Trophoblast cell (in vitro differentiated cells and primary cell): ENCODE measurements at regions not wholly inside any gene's neighbourhood (a gene's known extent, or its start where the extent isn't known, plus 50 kb on each side); places are given as distances from the start of the nearest gene placed in this dataset.
A peak's percentile ranks its signal among the peaks of the same experiment; 100 is the strongest.

Experiments used
- DNase-seq, 2 donors: peaks; one replicate each; pipeline ENCODE4 v3.0.0-alpha.2; 2016
- H2AFZ ChIP-seq: 2 replicates; pipeline ENCODE4 v1.6.1; 2013; ENCODE audit warnings: low read length, moderate library complexity, mild to moderate bottlenecking; ENCODE audit not compliant: insufficient read depth, poor library complexity
- H2AK5ac ChIP-seq: 2 replicates; pipeline ENCODE4 v1.6.1; 2013; ENCODE audit warnings: mild to moderate bottlenecking, low read length
- H2BK120ac ChIP-seq: 2 replicates; pipeline ENCODE4 v1.6.1; 2013; ENCODE audit warnings: low read length, mild to moderate bottlenecking, moderate library complexity; ENCODE audit not compliant: insufficient read depth, poor library complexity
- H2BK12ac ChIP-seq: 2 replicates; pipeline ENCODE4 v1.6.1; 2013; ENCODE audit warnings: mild to moderate bottlenecking, low read length, moderate library complexity
- H2BK5ac ChIP-seq: 2 replicates; pipeline ENCODE4 v1.6.1; 2013; ENCODE audit warnings: low read length, low read depth, moderate library complexity, mild to moderate bottlenecking; ENCODE audit not compliant: poor library complexity
- H3K14ac ChIP-seq: 2 replicates; pipeline ENCODE4 v1.6.1; 2013; ENCODE audit warnings: mild to moderate bottlenecking, low read length
- H3K18ac ChIP-seq: 2 replicates; pipeline ENCODE4 v1.6.1; 2013; ENCODE audit warnings: mild to moderate bottlenecking, low read length
- H3K23ac ChIP-seq: 2 replicates; pipeline ENCODE4 v1.6.1; 2013; ENCODE audit warnings: low read length
- H3K27ac ChIP-seq: 2 replicates; pipeline ENCODE4 v1.5.1; 2013; ENCODE audit warnings: low read depth, mild to moderate bottlenecking, inconsistent platforms, low read length, moderate library complexity
- H3K27me3 ChIP-seq: 2 replicates; pipeline ENCODE4 v1.6.1; 2013; ENCODE audit warnings: inconsistent platforms, mild to moderate bottlenecking, low read length, moderate library complexity; ENCODE audit not compliant: insufficient read depth
- H3K36me3 ChIP-seq, 2 experiments: 1 replicate in 1 of 2; 2 replicates in 1 of 2; pipeline ENCODE4 v1.6.1; 2013; ENCODE audit warnings: low read length in 2 of 2, mild to moderate bottlenecking in 2 of 2, moderate library complexity in 1 of 2; ENCODE audit not compliant: insufficient read depth in 2 of 2, control insufficient read depth in 1 of 2
- H3K4ac ChIP-seq: 2 replicates; pipeline ENCODE4 v1.6.1; 2013; ENCODE audit warnings: low read depth, mild to moderate bottlenecking, low read length, moderate library complexity
- H3K4me1 ChIP-seq, 2 experiments: 1 replicate in 1 of 2; 2 replicates in 1 of 2; pipeline ENCODE4 v1.6.1; 2013; ENCODE audit warnings: low read length in 2 of 2, mild to moderate bottlenecking in 2 of 2, moderate library complexity in 1 of 2; ENCODE audit not compliant: insufficient read depth in 2 of 2, control insufficient read depth in 1 of 2
- H3K4me2 ChIP-seq: 2 replicates; pipeline ENCODE4 v1.6.1; 2013; ENCODE audit warnings: inconsistent platforms, mild to moderate bottlenecking, low read length, moderate library complexity
- H3K4me3 ChIP-seq: 2 replicates; pipeline ENCODE4 v1.5.1; 2013; ENCODE audit warnings: mild to moderate bottlenecking, low read depth, low read length, inconsistent platforms
- H3K79me1 ChIP-seq: one replicate; pipeline ENCODE4 v1.6.1; 2013; ENCODE audit warnings: low read length
- H3K79me2 ChIP-seq: 2 replicates; pipeline ENCODE4 v1.6.1; 2013; ENCODE audit warnings: low read length, mild to moderate bottlenecking; ENCODE audit not compliant: control insufficient read depth, insufficient read depth, poor library complexity
- H3K9ac ChIP-seq: 2 replicates; pipeline ENCODE4 v1.6.1; 2013; ENCODE audit warnings: mild to moderate bottlenecking, low read length
- H3K9me3 ChIP-seq: 2 replicates; pipeline ENCODE4 v1.6.1; 2013; ENCODE audit warnings: low read depth, mild to moderate bottlenecking, control low read depth, inconsistent platforms, low read length; ENCODE audit not compliant: insufficient read depth
- H4K12ac ChIP-seq: 2 replicates; pipeline ENCODE4 v1.6.1; 2013; ENCODE audit warnings: low read depth, mild to moderate bottlenecking, low read length, moderate library complexity
- H4K8ac ChIP-seq: 2 replicates; pipeline ENCODE4 v1.6.1; 2013; ENCODE audit warnings: low read depth, mild to moderate bottlenecking, low read length, moderate library complexity
- H4K91ac ChIP-seq: one replicate; pipeline ENCODE4 v1.6.1; 2013; ENCODE audit warnings: low read depth, mild to moderate bottlenecking, low read length, moderate library complexity
- WGBS: extraction: QIAGEN DNeasy Blood & Tissue Kit; methylation state at CpG from one replicate; pipeline ENCODE4 v1.1.7; 2013; ENCODE audit warnings: missing lambda C conversion rate; ENCODE audit not compliant: insufficient read length, insufficient coverage; ENCODE audit errors: extremely low coverage; 5-methylcytosine and 5-hydroxymethylcytosine counted together

DNA sequence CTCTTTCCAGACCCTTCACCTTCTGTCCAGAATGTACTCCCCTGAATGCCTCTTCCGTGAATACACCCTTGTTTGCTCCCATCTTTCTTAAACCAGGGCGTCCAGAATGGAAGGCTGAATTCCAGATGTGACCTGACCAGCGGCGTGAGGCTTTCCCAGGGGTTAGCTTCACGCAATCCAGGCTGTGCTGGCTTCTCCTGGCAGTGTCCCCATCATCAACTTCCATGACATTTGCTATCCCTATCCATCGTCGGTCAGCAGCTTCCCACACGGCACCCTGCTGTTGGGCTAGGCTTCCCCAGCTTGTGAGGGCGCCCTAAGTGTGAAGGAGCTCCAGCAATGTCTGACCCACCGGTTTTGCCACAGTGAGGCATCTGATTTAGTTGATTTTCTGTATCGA lies 339.8 kb upstream of the TNRC6C start:
- Histone ChIP-seq H3K4me3 (no peak overlapping the region), H2BK12ac (no peak overlapping the region)

DNA sequence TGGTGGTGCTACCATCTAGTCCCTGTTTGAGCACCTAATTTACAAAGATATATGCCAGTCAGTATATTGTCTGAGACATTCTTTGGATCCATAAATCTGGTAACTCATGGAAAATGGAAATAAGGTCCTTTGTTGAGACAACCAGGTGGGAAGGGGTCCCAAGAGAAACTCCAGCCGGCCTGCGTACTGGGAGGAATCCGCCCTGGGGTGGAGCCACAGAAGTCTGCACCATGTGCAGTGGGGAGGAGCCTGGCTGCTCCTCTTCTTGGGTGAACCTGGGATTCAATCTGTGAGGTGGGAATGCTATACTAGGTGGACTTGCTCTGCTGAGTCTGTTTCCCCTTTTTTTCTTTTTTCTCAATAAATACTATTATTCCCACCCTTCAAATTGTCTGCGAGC lies 339.2 kb upstream of the TNRC6C start:
- Histone ChIP-seq H3K27me3 (no peaks in the 10 kb centered on the region), H3K14ac (no peak overlapping the region), H2AFZ (no peak overlapping the region), H3K9ac (no peak overlapping the region), H3K4ac (no peak overlapping the region), H4K91ac (no peak overlapping the region), H3K18ac (no peak overlapping the region), H2BK120ac (no peak overlapping the region), H3K27ac (no peak overlapping the region), H2BK5ac (no peak overlapping the region), H3K9me3 (peaks cover 4% of the 10 kb centered on the region), H2BK12ac (no peak overlapping the region), H2AK5ac (no peak overlapping the region), H3K4me1 (no peaks in the 10 kb centered on the region), H3K4me2 (no peak overlapping the region), H3K79me2 (no peaks in the 10 kb centered on the region), H3K36me3 (no peaks in the 10 kb centered on the region), H4K8ac (no peak overlapping the region), H3K79me1 (no peaks in the 10 kb centered on the region), H3K4me3 (no peak overlapping the region), H3K23ac (no peak overlapping the region), H4K12ac (no peak overlapping the region)
- WGBS: no CpG with 5 or more reads among the region's 4 CpGs
- DNase-seq: no peak

More for the DNA sequence above, 339.8 kb upstream of the TNRC6C start:
- no peaks in the 10 kb centered on the region for H3K79me1 ChIP-seq
- no peak overlapping the region for H3K23ac ChIP-seq
- H2AK5ac ChIP-seq: no peak overlapping the region
- no peak overlapping the region for H4K91ac ChIP-seq
- WGBS: no CpG with 5 or more reads among the region's 11 CpGs
- DNase-seq: no peak
- no peak overlapping the region for H3K4ac ChIP-seq
- H3K27ac ChIP-seq: no peak overlapping the region
- H3K4me1 ChIP-seq: no peaks in the 10 kb centered on the region
- H3K36me3 ChIP-seq: no peaks in the 10 kb centered on the region
- H4K12ac ChIP-seq: no peak overlapping the region
- H2BK5ac ChIP-seq: no peak overlapping the region
- no peak overlapping the region for H4K8ac ChIP-seq
- H3K9ac ChIP-seq: no peak overlapping the region
- peaks cover 4% of the 10 kb centered on the region for H3K9me3 ChIP-seq
- no peak overlapping the region for H3K18ac ChIP-seq
- no peak overlapping the region for H3K4me2 ChIP-seq
- no peak overlapping the region for H2BK120ac ChIP-seq
- no peak overlapping the region for H2AFZ ChIP-seq
- no peak overlapping the region for H3K14ac ChIP-seq
- no peaks in the 10 kb centered on the region for H3K27me3 ChIP-seq
- H3K79me2 ChIP-seq: no peaks in the 10 kb centered on the region

DNA sequence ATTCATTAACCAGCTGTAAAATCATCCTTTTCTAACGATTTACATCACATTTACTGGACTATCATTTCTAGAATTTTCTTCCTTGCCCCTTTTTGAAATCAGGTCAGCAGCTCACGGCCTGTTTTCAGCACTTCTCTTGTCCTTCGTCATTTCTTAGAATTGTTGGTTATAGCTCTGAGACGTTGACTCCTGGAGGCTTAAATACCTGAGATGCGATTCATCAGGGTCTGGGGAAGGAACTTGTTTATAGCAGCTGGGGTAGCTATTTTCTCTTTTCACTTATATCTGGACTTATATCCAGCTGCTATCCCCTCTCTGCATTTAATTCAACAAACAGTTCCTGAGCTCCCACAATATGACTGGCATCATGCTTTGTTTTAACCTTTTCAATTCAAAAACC lies 338.7 kb upstream of the TNRC6C start:
- H2BK12ac ChIP-seq: no peak overlapping the region
- no peaks in the 10 kb centered on the region for H3K4me1 ChIP-seq
- H2BK5ac ChIP-seq: no peak overlapping the region
- no peak overlapping the region for H3K4me3 ChIP-seq
- no peak overlapping the region for H3K4me2 ChIP-seq
- H4K12ac ChIP-seq: no peak overlapping the region
- no peak overlapping the region for H2AFZ ChIP-seq
- no peaks in the 10 kb centered on the region for H3K79me2 ChIP-seq
- 100% methylated on average over 1 of the region's 5 CpGs for WGBS
- no peak overlapping the region for H3K23ac ChIP-seq
- H2AK5ac ChIP-seq: no peak overlapping the region
- no peaks in the 10 kb centered on the region for H3K27me3 ChIP-seq
- no peak overlapping the region for H3K14ac ChIP-seq
- no peak overlapping the region for H3K27ac ChIP-seq
- H3K9ac ChIP-seq: no peak overlapping the region
- no peaks in the 10 kb centered on the region for H3K36me3 ChIP-seq
- H4K91ac ChIP-seq: no peak overlapping the region
- no peak overlapping the region for H3K18ac ChIP-seq
- peaks cover 4% of the 10 kb centered on the region for H3K9me3 ChIP-seq
- H4K8ac ChIP-seq: no peak overlapping the region
- H2BK120ac ChIP-seq: no peak overlapping the region
- H3K79me1 ChIP-seq: no peaks in the 10 kb centered on the region
- peak in 1 of 2 donors; percentile 48 for DNase-seq
- no peak overlapping the region for H3K4ac ChIP-seq

DNA sequence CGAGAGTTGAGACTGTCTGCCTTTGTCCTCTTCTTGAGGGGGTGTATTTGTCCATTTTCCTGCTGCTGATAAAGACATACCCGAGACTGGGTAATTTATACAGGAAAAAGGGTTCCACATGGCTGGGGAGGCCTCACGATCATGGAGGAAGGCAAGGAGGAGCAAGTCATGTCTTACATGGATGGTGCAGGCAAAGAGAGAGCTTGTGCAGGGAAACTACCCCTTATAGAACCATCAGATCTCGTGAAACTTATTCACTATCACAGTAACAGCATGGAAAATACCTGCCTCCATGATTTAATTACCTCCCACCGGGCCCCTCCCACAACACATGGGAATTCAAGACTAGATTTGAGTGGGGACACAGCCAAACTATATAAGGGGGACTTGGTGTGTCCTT lies 338.2 kb upstream of the TNRC6C start:
- Histone ChIP-seq H2AK5ac (no peak overlapping the region), H2AFZ (no peak overlapping the region), H2BK120ac (no peak overlapping the region)

More for the DNA sequence above, 338.2 kb upstream of the TNRC6C start:
- no peak for DNase-seq
- Histone ChIP-seq H3K27me3 (no peaks in the 10 kb centered on the region), H3K4me1 (no peaks in the 10 kb centered on the region), H3K36me3 (no peaks in the 10 kb centered on the region), H3K18ac (no peak overlapping the region), H3K4ac (no peak overlapping the region), H3K23ac (no peak overlapping the region), H3K9me3 (peaks cover 4% of the 10 kb centered on the region), H3K4me3 (no peak overlapping the region), H3K9ac (no peak overlapping the region), H4K91ac (no peak overlapping the region), H4K12ac (no peak overlapping the region), H3K79me2 (no peaks in the 10 kb centered on the region), H2BK5ac (no peak overlapping the region), H3K4me2 (no peak overlapping the region), H3K14ac (no peak overlapping the region), H3K27ac (no peak overlapping the region), H3K79me1 (no peaks in the 10 kb centered on the region), H2BK12ac (no peak overlapping the region), H4K8ac (no peak overlapping the region)
- WGBS: no CpG with 5 or more reads among the region's 5 CpGs
